Muscle layer of colon (tissue), 2 donors: ENCODE measurements at regions not wholly inside any gene's neighbourhood (a gene's known extent, or its start where the extent isn't known, plus 50 kb on each side); places are given as distances from the start of the nearest gene placed in this dataset.
"Not testable (repeated sequence)": the region's sequence is repeated elsewhere in the genome, so short reads cannot be mapped to it uniquely, and the experiment has no call there.

Source experiments
- H3K27ac ChIP-seq: one replicate; pipeline ENCODE4 v1.7.0; 2013; ENCODE audit warnings: low read depth, mild to moderate bottlenecking, low read length, moderate library complexity
- H3K27me3 ChIP-seq, 2 donors: one replicate each; pipeline ENCODE4 v1.7.0; 2013; ENCODE audit warnings: low read length in 2 of 2, mild to moderate bottlenecking in 2 of 2; ENCODE audit not compliant: insufficient read depth in 2 of 2, control insufficient read depth in 1 of 2
- H3K36me3 ChIP-seq: one replicate; pipeline ENCODE4 v1.7.0; 2013; ENCODE audit warnings: mild to moderate bottlenecking, low read length; ENCODE audit not compliant: insufficient read depth
- H3K4me1 ChIP-seq: one replicate; pipeline ENCODE4 v1.7.0; 2013; ENCODE audit warnings: mild to moderate bottlenecking, low read length; ENCODE audit not compliant: insufficient read depth
- H3K4me3 ChIP-seq, 2 donors: one replicate each; pipeline ENCODE4 v1.7.0; 2013; ENCODE audit warnings: low read length in 2 of 2, low read depth in 1 of 2, mild to moderate bottlenecking in 1 of 2, moderate library complexity in 1 of 2
- H3K9ac ChIP-seq: one replicate; pipeline ENCODE4 v1.7.0; 2013; ENCODE audit warnings: low read length
- H3K9me3 ChIP-seq: one replicate; pipeline ENCODE4 v1.7.0; 2013; ENCODE audit warnings: mild to moderate bottlenecking, low read length
- donor health status: abdominal sarcoma.
- donor health status: Adenocarcinoma of cecum.

DNA sequence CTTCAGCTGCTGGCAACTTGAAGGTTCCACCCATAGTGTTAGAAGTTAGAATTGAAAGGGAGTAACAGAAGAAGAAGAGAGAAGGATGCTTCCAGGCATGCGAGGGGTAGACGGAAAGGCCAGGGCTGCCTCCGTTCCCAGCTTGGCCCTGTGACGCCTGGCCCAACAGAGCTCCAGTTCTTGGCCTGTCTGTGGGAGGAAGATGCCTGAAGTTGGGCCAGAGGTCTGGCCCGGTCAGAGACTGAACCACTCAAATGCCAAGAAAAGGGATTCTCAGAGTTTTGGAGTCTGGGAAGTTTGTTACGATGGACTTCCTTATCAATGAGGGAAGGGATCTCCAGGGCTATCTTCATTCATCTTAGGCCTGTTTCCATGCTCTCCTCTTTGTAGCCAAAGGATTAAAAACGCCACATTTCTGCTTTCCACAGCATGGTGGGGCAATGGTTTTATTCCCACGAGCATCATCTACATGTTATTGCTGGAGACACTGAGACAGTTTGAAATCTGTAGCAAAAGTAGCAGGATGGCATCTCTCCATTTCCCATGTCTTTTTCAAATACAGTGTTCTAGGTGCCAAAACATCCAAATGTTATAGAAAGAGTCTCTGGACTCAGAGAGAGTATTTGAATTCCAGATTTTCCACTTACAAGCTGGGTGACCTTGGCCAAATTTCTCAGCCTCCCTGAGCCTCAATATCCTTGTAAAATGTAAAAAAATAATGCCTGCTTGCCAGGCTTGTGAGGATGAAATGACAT lies 65.4 kb upstream of the ANKRD55 start:
- Histone ChIP-seq H3K27ac (no peak overlapping the region), H3K36me3 (no peaks in the 10 kb centered on the region), H3K4me1 (no peaks in the 10 kb centered on the region)

DNA sequence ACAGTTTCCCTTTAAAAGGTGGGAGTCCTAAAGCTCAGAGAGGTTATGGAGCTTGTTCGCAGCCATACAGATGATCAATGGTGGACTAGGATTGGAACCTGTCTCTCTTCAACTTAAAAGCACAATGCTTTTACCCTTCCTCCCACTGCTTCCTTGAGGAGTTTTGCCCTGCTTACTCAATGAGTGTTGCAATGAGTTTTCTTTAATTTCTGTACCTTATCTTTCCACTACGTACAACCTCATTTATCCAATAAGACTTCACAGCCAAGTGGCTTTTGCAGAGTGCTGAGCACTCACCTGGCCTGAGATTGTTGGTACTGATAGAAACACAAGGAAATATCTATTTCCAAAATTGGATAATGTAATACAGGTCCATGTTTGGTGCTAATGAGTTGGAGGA lies 64.7 kb upstream of the ANKRD55 start:
- Histone ChIP-seq H3K36me3 (no peaks in the 10 kb centered on the region), H3K4me3 (no peak overlapping the region), H3K9me3 (no peaks in the 10 kb centered on the region), H3K9ac (no peak overlapping the region), H3K27me3 (no peaks in the 10 kb centered on the region), H3K27ac (no peak overlapping the region), H3K4me1 (no peaks in the 10 kb centered on the region)

More for the DNA sequence above, 65.4 kb upstream of the ANKRD55 start:
- Histone ChIP-seq H3K9me3 (no peaks in the 10 kb centered on the region), H3K4me3 (no peak overlapping the region), H3K27me3 (no peaks in the 10 kb centered on the region), H3K9ac (no peak overlapping the region)

DNA sequence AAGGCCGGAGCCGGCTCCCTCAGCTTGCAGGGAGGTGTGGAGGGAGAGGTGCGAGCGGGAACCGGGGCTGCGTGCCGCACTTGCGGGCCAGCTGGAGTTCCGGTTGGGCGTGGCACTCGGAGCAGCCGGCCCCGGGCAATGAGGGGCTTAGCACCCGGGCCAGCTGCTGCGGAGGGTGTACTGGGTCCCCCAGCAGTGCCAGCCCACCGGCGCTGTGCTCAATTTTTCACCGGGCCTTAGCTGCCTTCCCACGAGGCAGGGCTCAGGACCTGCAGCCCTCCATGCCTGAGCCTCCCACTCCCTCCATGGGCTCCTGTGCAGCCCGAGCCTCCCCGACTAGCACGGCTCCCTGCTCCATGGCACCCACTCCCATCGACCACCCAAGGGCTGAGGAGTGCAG lies 62.2 kb upstream of the ANKRD55 start:
- not testable (repeated sequence) for H3K27ac ChIP-seq, H3K4me1 ChIP-seq, H3K36me3 ChIP-seq, H3K4me3 ChIP-seq, H3K9ac ChIP-seq, H3K9me3 ChIP-seq, H3K27me3 ChIP-seq

DNA sequence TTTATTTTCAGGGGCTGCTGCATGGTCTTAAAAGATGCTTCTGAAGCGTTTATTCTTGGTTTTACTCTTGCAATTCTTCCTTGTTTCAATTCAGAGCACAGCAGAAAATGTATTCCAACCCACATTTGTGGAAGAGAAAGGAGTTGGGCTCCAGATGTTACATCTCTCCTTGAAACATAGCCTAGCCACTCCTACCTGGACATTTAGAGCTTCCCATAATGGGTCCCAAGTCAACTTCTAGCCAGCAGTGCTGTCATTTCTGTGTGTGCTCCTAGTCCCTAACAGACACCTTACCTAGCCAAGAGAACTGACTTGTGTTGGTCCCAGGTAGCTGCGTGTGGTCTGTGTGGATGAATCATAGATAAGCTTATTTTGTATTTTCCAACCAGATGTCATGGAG lies 61.2 kb upstream of the ANKRD55 start:
- Histone ChIP-seq H3K27me3 (no peaks in the 10 kb centered on the region), H3K4me3 (no peak overlapping the region), H3K36me3 (no peaks in the 10 kb centered on the region), H3K4me1 (no peaks in the 10 kb centered on the region), H3K9ac (no peak overlapping the region), H3K27ac (no peak overlapping the region), H3K9me3 (no peaks in the 10 kb centered on the region)

DNA sequence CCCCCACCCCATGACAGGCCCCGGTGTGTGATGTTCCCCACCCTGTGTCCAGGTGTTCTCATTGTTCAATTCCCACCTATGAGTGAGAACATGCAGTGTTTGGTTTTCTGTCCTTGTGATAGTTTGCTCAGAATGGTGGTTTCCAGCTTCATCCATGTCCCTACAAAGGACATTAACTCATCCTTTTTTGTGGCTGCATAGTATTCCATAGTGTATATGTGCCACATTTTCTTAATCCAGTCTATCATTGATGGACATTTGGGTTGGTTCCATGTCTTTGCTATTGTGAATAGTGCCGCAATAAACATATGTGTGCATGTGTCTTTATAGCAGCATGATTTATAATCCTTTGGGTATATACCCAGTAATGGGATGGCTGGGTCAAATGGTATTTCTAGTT lies 59.7 kb upstream of the ANKRD55 start:
- H3K36me3 ChIP-seq, H3K9me3 ChIP-seq, H3K9ac ChIP-seq, H3K4me3 ChIP-seq, H3K27me3 ChIP-seq, H3K27ac ChIP-seq, H3K4me1 ChIP-seq: not testable (repeated sequence)

DNA sequence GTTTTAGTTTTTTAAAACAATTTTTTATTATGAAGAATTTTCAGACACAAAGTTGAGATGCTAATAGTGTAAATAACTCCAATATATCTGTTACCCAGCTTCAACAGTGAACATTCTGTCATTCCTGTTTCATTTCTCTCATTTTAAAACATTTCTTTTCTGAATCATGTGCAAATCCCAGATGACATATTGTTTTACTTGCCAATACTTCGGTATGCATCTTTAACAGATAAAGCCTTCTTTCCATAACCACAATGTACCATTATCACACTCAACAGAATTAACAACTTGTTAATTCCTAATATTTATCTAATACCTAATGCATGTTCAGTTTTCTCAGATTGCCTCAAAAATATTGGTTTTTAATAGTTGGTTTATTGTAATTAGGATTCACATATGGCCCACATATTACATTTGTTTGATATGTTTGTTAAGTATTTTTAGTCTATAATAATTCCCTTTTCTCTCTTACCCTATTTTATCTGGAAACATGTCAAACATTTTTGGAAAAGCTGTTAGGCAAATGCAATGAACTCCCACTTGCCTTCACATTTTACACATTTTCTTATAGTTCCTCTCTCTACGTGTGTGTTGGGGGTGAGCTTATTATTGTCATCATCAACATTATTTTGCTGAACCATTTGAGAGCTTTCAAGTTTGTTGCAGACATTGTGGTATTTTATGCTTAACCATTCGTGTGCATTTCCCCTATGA lies 58.7 kb upstream of the ANKRD55 start:
- Histone ChIP-seq H3K4me3 (no peak overlapping the region), H3K4me1 (no peaks in the 10 kb centered on the region), H3K9me3 (no peaks in the 10 kb centered on the region), H3K27ac (no peak overlapping the region), H3K36me3 (no peaks in the 10 kb centered on the region), H3K27me3 (no peaks in the 10 kb centered on the region), H3K9ac (no peak overlapping the region)

DNA sequence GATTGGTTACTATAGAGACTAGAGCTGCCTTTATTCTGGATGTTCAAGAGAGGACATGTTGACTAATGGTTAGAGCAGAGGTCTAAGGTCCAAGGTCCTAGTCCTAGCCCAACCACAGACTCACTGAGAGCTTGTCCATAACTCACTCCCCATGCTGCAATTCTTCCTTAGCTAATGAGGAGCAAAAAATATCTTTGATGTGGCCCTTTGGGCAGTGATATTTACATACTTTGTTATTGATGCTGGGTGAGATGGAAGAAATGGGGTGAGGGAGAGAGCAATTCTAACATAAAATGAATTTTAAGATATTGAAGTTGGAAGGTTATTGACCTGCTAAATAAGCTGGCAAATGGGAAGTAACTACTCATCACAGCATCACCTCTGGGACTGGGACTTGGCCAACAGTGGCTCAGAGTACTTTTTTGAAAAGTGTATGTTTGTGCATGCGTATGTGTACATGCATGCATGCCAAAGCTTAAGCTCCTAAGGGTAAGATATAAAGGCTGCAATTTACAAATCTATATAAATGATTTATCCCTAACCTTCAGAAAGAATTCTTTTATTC lies 58.0 kb upstream of the ANKRD55 start:
- Histone ChIP-seq H3K9ac (no peak overlapping the region), H3K36me3 (no peaks in the 10 kb centered on the region), H3K4me1 (no peaks in the 10 kb centered on the region), H3K4me3 (no peak overlapping the region), H3K9me3 (no peaks in the 10 kb centered on the region), H3K27ac (no peak overlapping the region), H3K27me3 (no peaks in the 10 kb centered on the region)

DNA sequence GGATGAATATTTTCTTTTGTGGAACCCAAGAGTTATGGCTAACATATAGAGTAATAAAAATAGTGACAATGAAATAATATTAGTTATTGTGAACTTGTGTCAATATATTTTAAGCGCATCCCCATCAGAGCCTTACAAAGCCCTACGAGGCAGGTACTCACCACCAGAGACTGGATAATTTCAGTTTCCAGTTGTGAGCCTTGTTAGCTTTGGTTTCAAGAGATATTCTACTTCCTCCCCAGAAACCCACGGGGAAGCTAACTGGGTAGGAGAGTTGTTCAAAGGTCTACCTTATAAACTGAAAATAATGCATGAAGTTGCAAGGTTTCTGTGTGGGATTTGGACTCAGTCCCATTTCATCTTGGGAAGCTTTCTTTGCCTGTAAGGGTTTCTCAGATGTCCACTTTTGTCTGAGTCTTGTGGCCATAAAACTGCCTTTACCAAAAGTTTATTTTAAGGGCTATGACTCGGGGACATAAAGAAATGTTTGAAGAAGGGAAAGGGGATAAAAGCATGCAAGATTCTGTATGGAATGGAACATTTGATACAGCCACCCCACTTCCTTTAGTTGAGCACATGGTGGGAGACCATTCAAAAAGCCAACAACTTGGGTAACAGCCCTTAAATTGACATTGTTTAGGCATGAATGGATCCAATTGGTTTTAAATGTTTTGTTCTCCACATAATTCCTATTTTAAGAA lies 57.4 kb upstream of the ANKRD55 start:
- Histone ChIP-seq H3K27me3 (no peaks in the 10 kb centered on the region), H3K4me3 (no peak overlapping the region), H3K4me1 (no peaks in the 10 kb centered on the region), H3K27ac (no peak overlapping the region), H3K36me3 (no peaks in the 10 kb centered on the region), H3K9ac (no peak overlapping the region), H3K9me3 (no peaks in the 10 kb centered on the region)

DNA sequence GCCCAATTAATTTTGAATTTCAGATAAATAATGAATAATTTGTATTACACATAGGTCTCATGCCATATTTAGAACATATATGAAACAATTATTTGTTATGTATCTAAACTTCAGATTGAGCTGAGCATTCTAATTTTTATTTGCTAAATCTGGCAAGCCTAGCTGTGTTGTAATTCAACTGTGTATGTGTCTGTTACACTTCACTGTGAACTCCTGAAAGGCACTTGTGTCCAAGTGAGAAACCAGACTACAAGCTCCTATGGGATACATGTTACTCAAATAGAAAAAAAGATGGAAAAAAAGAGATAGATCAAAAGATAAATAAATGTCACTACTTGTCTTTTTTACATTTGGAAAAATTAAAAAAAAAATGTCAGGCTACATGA lies 56.5 kb upstream of the ANKRD55 start:
- Histone ChIP-seq H3K27me3 (no peaks in the 10 kb centered on the region), H3K9me3 (no peaks in the 10 kb centered on the region), H3K36me3 (no peaks in the 10 kb centered on the region), H3K4me3 (no peak overlapping the region), H3K4me1 (no peaks in the 10 kb centered on the region), H3K27ac (no peak overlapping the region), H3K9ac (no peak overlapping the region)

DNA sequence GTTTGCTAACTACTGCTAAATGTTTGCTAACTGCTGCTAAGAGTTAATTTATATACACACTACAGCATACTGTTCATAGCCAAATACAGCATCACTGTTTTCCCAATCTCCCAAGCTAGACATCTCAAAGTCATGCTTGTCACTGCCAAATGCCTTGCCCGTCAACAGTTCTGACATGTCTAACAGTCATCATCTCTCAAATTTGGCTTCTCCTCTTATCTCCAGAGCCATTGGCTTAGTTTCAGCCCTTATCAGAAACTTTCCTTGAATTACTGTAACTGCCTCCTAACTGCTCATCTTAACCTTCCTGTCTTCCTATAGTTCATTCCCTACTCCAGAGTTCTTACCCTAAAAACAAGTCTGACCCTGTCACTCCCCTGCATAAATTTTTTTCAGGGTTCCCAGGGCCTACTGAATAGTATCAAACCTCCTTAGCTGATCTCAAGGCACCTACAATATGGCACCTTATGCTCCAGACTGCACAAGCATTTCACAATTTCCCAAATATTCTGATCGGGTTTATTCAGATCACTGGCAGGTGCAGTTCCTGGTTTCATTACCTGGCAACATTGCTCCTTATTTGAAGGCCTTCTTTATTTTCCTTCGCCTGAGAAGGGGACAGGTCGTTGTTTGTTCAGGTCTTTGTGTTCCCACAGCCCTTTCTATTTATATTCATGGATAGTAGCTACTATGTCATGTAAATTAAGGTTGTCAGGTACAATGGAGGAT lies 55.9 kb upstream of the ANKRD55 start:
- Histone ChIP-seq H3K27ac (no peak overlapping the region), H3K27me3 (no peaks in the 10 kb centered on the region), H3K9me3 (no peaks in the 10 kb centered on the region), H3K36me3 (no peaks in the 10 kb centered on the region), H3K4me1 (no peaks in the 10 kb centered on the region), H3K9ac (no peak overlapping the region), H3K4me3 (no peak overlapping the region)
